Stimulated activated CD4-positive, alpha-beta T cell treated with anti-CD3 and anti-CD28 coated beads, Interleukin-1b, Interleukin-23, amount 100 ng/mL, for 48 hours (primary cell): ENCODE measurements at regions not wholly inside any gene's neighbourhood (a gene's known extent, or its start where the extent isn't known, plus 50 kb on each side); places are given as distances from the start of the nearest gene placed in this dataset.

Source experiments
- DNase-seq: peaks from one replicate; pipeline ENCODE4 v3.0.0-alpha.2; 2020

GRCh38 chr4:96841801-96842200, 1001.9 kb downstream of the PDHA2 start:
- DNase-seq: no peak

- no peak for DNase-seq
These were observed 1005.1 kb downstream of the PDHA2 start for GRCh38 chr4:96844858-96845490.

GRCh38 chr4:96845819-96846218, 1005.9 kb downstream of the PDHA2 start:
- DNase-seq: no peak

- DNase-seq: no peak
These were observed 1034.8 kb downstream of the PDHA2 start for GRCh38 chr4:96874657-96875056.

- no peak for DNase-seq
These were observed 1039.6 kb downstream of the PDHA2 start for GRCh38 chr4:96879527-96879926.

- DNase-seq: no peak
These were observed 1048.0 kb downstream of the PDHA2 start for GRCh38 chr4:96887857-96888256.

GRCh38 chr4:96894621-96895020, 1054.7 kb downstream of the PDHA2 start:
- DNase-seq: no peak

GRCh38 chr4:96895826-96896225, 1055.9 kb downstream of the PDHA2 start:
- DNase-seq: no peak

- DNase-seq: no peak
These were observed 1072.8 kb downstream of the PDHA2 start for GRCh38 chr4:96912716-96913115.

GRCh38 chr4:96913441-96914080, 1073.7 kb downstream of the PDHA2 start:
- DNase-seq: no peak

- no peak for DNase-seq
These were observed 1076.8 kb downstream of the PDHA2 start for GRCh38 chr4:96916711-96917110.

GRCh38 chr4:96936886-96937285, 1097.0 kb downstream of the PDHA2 start:
- DNase-seq: no peak

GRCh38 chr4:96946552-96946951, 1106.7 kb downstream of the PDHA2 start:
- no peak for DNase-seq

- DNase-seq: no peak
These were observed 1112.7 kb downstream of the PDHA2 start for GRCh38 chr4:96952610-96953009.

GRCh38 chr4:96955226-96955625, 1115.3 kb downstream of the PDHA2 start:
- no peak for DNase-seq

- DNase-seq: no peak
These were observed 1115.8 kb downstream of the PDHA2 start for GRCh38 chr4:96955691-96956090.

GRCh38 chr4:96969455-96969854, 1129.6 kb downstream of the PDHA2 start:
- DNase-seq: no peak

GRCh38 chr4:96972920-96973319, 1133.0 kb downstream of the PDHA2 start:
- no peak for DNase-seq

GRCh38 chr4:96974295-96974694, 1134.4 kb downstream of the PDHA2 start:
- no peak for DNase-seq

- no peak for DNase-seq
These were observed 1143.9 kb downstream of the PDHA2 start for GRCh38 chr4:96983830-96984229.

GRCh38 chr4:96986816-96987215, 1146.9 kb downstream of the PDHA2 start:
- DNase-seq: no peak

GRCh38 chr4:96991083-96991482, 1151.2 kb downstream of the PDHA2 start:
- no peak for DNase-seq

GRCh38 chr4:96992443-96992842, 1150.8 kb downstream of the STPG2 start:
- DNase-seq: no peak

GRCh38 chr4:96993560-96993959, 1149.7 kb downstream of the STPG2 start:
- no peak for DNase-seq

GRCh38 chr4:97003715-97004114, 1139.6 kb downstream of the STPG2 start:
- no peak for DNase-seq
